Left cardiac atrium (tissue), 4 donors: ENCODE measurements at regions not wholly inside any gene's neighbourhood (a gene's known extent, or its start where the extent isn't known, plus 50 kb on each side); places are given as distances from the start of the nearest gene placed in this dataset.

ENCODE experiments used
- ATAC-seq, 2 donors: fragments of 200-7000 bp; cut with Tn5 transposase; one replicate each; pipeline ENCODE4 v1.9.1; 2020; ENCODE audit warnings: mild to moderate bottlenecking in 2 of 2, moderate library complexity in 2 of 2
- DNase-seq: peaks from one replicate; pipeline ENCODE4 v3.0.0-alpha.2; 2020
- intact Hi-C, 2 donors: fragments of 100-400 bp; cut with DNase I; formaldehyde crosslinking; loops; one replicate each; pipeline versions ENCODE4 v1.14.1 to v1.15.1; 2022 to 2023
- donor health status: DM: no; HTN: yes; CAD: no.
- donor health status: DM: no; HTN: yes; CAD: no; lungs with severe emphysema.
- donor health status: DM: yes; HTN: yes; CAD: no.
- donor health status: Dilated cardiomyopathy.

DNA sequence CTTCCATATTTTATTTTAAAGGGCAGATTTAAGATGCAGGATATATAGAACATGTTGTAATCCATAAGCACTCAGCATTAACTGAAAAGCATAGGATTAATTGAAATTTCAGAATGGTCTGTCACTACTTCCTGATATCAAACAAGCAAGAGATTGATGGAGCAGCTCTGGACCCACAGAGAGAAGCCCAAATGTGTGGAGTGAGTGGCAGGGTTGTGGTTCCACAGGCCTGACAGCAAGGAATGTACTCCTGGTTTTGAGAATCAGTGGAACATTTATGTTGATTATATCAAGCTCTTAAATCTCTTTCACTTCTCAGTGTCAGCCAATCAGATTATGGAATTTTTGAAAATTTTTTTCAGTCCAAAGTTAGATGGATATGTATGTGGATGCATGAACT is 267.6 kb upstream of the PRICKLE1 start:
- no peak for ATAC-seq
- intact Hi-C loops = no loop called here
- no peak for DNase-seq

DNA sequence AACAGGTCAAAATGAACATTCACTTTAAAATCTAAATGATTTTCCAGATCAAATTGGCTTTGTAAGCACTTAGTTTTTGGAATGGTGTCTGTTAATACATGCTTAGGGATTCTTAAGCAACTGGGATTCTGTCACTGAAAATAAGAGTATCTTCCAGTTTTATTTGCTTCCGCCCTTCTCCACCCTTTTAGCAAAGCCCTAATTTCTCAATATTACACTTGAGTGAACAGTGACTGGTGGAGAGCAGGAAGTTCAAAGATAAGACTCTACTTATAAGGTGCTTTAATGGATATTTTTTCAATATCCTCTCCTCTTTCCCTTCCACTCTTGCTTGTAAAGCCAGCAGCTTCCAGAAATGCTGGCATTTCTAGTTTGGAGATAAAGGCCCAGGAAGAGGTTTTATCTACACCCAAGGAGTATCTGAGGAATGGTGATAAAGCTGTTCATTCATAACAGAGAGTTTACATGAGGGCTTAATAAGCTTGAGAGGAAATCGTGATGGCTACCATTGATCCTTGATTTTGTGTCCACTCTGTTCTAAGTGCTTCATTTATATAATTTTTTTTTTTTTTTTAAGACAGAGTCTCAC is 265.9 kb upstream of the PRICKLE1 start:
- intact Hi-C loops = no loop called here
- DNase-seq (no peak), ATAC-seq (no peak)

DNA sequence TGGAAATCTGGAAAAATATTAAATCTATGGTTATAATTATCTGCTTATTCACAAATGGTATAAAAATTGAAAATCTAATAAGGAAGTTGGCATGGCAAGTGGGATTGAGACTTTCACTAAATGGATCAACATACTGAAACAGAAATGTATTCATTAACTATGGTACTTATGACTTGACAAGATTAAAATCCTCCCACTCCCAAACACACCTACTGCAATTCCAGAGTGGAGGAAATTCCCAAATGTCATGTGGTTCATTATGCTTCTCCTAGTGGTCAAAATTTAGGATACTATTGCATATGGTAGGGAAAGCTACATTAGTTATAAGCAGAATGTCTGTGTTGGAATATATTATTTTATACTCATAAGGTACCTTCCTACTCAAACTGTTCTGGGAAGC is 265.3 kb upstream of the PRICKLE1 start:
- ATAC-seq = no peak
- intact Hi-C loops = no loop called here
- DNase-seq = no peak

DNA sequence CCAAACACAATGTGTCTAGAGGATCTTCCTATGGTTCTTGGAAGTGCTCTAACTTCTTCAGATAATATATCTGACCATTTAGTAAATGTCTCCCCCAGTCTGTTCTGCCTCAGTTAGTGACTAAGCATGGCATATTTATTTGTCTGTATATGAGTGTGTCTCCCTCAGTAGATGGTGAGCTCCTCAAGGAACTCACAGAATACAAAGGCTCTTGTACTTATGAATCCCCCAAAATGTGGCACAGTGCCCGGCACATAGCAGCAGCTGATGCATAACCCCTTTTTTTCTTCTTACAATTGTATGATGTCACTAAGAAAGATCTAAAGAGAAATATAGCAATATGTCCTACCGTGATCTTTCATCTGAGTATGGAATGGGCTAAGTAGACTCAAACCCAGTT is 264.7 kb upstream of the PRICKLE1 start:
- ATAC-seq (no peak), DNase-seq (no peak)
- intact Hi-C loops = no loop called here

DNA sequence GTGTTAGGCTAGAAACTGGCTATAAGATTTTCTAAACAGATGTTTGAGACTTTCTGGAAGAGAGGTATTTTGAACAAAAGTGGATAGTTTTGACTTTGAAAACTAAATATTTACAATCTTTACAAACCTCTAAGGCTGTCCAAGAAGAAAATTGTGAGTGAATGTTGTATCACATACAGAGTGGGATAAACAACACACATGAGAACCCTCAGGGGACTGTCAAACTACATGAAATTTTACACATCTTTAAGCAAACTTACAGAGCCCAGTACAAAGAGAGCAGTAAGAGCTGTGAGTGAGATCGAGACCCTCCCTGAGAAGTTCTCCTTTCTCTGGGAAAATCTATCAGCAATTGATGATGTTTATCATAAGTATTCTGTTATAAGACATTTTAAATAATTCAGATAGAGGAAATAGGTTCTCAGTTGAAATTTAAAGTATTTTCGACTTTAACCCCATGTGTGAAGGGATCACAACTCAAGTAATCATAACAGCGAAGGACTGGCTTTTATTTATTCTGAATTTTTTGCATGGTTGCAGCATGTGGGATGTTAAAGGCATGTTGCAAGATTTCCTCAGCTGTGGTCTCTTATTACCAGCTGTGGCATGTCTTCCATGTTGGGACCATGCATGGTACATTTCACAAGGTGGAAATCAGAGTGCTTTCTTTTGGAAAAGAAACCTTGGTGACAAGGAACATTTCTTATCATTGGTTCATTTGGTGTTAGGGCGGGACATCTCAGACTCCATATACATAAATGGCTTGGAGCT is 264.0 kb upstream of the PRICKLE1 start:
- DNase-seq (no peak), ATAC-seq (no peak)
- intact Hi-C loops = no loop called here

DNA sequence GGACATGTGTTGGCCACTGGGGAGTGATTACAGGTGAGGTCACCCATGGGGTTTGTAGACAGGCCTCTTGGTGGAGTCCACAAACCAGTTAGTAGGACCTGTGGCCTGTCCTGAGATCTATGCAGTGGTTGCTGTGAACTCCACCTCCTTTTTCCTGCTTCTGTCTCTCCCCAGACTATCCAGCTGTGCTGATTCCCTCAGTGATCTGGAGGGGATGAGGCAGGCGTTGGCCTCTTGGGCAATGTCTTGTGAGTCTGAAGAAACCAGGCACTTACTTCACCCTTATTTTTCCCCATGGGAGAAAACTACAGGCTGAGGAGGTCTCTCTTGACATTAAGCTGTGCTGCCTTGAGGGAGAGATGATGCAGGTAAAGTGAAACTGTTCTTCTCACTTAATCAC is 257.2 kb upstream of the PRICKLE1 start:
- intact Hi-C loops = no loop called here
- DNase-seq (no peak), ATAC-seq (no peak)

DNA sequence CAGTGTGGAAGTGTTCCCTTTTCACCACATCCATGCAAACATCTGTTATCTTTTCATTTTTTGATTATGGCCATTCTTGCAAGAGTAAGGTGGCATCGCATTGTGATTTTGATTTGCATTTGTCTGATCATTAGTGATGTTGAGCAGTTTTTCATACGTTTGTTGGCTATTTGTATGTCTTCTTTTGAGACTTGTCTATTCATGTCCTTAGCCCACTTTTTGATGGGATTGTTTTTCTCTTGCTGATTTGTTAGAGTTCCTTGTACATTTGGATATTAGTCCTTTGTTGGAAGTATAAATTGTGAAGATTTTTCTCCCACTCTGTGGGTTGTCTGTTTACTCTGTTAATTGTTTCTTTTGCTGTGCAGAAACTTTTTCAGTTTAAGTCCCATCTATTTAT is 244.5 kb upstream of the PRICKLE1 start:
- DNase-seq = no peak
- intact Hi-C loops = no loop called here
- no peak for ATAC-seq

DNA sequence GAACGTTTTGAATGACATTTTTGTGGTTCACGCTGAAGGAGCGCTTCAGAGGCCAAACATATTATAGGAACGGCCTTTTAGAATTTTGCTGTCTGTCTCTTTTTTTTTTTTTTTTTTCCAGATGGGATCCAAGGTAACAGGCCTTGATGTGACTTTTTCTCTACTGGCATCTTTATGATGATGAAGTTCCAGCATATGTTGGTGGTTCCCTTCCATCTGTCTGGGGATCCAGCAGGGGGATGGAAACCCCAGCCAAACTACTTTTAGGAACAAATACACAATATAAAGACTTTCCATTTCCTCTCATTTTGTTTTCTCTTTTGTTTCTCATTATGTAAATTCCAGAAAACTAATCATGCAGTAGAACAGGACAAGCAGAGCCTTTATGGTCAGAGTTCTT is 239.3 kb upstream of the PRICKLE1 start:
- intact Hi-C loops = no loop called here

DNA sequence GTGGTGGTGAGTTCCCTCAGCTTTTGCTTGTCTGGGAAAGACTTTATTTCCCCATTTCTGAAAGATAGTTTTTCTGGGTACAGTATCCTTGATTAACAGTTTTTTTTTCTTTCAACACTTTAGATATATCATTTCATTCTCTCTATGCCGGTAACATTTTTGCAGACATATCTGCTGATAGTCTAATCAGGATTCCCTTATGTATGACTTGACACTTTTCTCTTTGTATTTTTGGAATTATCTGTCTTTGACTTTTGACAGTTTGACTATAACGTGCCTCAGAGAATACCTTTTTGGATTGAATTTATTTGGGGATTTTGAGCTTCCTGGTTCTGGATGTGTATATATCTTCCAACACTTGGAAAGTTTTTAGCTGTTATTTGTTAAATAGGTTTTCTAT is 234.8 kb upstream of the PRICKLE1 start:
- intact Hi-C loops = no loop called here
- no peak for ATAC-seq
- no peak for DNase-seq

More for the DNA sequence above, 239.3 kb upstream of the PRICKLE1 start:
- ATAC-seq (no peak), DNase-seq (no peak)

DNA sequence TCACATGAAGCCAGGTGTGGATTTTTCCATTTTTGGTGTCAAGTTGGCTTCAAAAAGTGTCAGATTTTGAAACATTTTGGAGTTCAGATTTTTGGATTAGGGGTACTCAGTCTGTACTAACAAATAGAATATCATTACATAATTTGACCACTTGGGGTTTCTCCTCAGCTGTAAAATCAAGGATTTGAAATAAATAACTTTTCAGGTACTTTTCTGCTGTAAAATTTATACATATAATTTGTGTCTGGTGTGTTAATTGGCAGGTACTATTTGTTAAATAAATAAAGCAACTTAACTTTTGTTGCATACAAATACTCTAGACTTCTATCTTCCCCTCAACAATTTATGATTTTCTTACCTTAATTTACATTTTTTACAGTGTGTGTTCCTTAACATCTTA is 234.1 kb upstream of the PRICKLE1 start:
- DNase-seq (no peak), ATAC-seq (no peak)
- intact Hi-C loops = no loop called here

DNA sequence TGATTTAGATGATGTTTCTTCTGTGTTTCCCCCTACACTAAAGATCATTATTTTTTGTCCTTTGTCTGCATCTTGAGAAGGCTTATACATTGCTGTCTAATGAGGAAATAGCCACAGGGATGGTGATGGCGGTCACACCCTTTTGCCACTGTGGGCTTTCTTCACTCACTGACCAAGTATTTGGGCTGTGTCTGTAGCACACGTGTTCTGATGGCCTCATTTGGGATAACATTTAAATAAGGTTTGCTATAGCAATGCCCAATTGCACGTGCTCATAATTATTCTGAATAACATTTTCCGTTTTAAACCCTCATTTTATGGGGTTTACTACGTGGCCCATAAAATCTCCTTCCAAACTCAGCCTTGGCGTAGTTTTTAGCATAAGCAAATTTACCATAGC is 230.3 kb upstream of the PRICKLE1 start:
- no peak for DNase-seq
- intact Hi-C loops = loop anchor here in 1 of 2 donors (10.0 kb wide), 1 partner anchor 225 kb away; no protein-coding TSS in a partner anchor
- ATAC-seq = no peak

DNA sequence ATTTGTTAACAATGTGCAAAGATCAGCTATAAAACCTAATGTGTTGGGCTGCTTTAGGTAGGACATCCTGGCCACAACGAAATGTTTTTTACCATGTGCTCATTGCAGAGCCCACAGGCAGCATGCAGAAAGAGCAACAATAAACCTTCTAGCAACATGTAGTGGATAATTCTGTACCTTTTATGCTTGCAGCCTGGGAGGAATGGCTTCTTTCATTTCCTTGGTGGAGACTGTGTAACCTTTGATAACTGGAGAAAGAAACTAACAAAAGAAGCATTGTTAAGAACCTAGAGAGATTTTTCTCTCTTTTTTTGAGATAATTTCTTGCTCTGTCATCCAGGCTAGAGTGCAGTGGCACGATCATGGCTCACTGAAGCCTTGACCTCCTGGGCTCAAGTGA is 225.5 kb upstream of the PRICKLE1 start:
- intact Hi-C loops = loop anchor here in 1 of 2 donors (10.0 kb wide), 1 partner anchor 220 kb away; no protein-coding TSS in a partner anchor
- no peak for DNase-seq
- ATAC-seq = no peak

DNA sequence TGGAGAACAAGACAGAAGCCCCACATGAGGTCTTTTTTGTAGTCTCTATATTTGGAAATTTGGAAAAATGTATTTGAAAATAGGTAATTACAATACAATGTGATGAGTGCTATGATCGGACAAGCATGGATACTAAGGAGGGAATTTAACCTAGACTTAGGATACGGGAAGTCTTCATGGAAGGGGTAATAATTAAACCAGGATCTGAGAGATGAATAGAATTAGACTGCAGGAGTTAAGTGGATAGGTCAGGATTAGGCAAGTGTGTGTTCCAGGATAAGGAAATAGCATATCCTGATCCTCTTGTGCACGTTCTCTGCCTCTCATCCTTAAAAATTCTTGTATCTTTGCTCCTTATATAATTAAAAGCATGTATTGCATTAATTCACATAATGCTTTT is 223.3 kb upstream of the PRICKLE1 start:
- DNase-seq = no peak
- intact Hi-C loops = loop anchor here in 1 of 2 donors (10.0 kb wide), 1 partner anchor 218 kb away; no protein-coding TSS in a partner anchor
- no peak for ATAC-seq

DNA sequence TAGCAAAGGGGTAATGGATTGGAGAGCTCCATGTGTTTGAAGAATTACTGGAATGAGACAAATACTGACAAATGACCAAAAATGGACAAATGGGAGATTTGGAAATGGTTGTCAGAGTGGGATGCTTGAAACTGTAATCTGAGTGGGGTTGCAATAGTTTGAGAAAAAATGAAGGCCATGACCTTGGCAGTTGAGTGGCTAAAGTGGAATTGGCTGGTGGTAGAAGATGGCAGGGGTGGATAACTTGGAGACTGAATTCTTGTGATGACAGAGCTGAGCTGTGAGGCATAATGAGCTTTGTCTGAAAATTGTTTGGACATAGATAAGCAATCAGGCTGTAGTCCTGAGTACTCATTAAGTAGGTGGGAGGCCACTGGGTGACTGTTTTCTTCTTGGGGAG is 222.5 kb upstream of the PRICKLE1 start:
- no peak for ATAC-seq
- intact Hi-C loops = loop anchor here in 1 of 2 donors (10.0 kb wide), 1 partner anchor 217 kb away; no protein-coding TSS in a partner anchor
- DNase-seq = no peak

DNA sequence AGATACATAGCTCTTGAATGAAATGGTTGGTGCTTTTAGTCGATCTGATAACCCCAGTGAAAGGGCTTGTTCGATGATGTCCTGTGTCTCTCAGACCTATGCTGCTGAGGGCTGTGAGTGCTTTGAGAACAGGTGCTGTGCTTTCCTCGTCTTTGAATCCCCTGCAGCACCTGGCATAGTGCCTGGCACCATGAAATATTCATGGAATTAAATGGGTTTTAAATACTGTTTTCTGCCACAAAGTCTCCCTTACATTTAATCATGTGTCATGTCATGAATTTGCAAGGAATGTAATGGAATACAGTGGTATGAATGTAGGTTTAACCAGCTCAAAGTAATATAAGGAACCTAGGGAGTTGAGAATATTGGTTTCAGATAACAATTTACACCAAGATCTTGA is 220.5 kb upstream of the PRICKLE1 start:
- ATAC-seq (no peak), DNase-seq (no peak)
- intact Hi-C loops = loop anchor here in 1 of 2 donors (10.0 kb wide), 1 partner anchor 215 kb away; no protein-coding TSS in a partner anchor

DNA sequence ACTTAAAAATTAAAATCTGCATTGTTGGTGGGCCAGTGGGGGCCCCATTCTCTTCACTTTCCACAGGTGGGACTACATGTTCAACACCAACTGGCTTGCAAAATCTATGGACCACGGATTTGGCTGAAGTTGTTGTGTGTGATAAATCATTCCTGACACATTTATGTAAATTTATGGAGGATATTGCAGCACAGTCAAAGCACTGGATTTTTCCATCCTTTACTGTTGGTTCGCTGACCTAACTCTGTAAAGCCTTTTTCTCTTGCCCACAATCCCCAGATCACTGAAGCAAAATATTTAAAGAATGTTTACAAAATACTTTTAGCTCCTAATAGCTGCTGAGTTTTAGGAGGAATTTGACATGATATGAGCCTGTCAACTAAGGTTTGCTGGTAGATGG is 219.7 kb upstream of the PRICKLE1 start:
- ATAC-seq = peak in 1 of 2 donors; percentile 19
- DNase-seq = no peak
- intact Hi-C loops = no loop called here

DNA sequence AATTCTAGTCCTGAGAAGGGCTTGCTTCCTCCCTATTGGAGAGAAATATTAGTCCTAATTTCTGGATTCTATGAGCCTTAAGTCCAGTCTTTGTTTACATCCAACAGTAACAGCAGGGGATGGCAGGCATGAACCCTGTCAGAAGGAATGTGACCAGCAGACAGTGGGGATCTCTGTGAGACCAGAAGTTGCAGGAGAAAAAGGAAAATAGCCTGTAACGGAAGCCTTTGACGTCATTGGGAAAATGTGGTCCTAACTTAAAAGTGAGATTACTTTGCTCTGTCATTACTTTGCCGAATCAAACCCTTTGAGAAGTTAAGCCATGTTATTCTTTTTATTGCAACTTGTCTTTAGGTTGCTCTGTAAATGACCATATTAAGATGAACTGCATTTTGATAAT is 218.2 kb upstream of the PRICKLE1 start:
- no peak for ATAC-seq
- intact Hi-C loops = no loop called here

DNA sequence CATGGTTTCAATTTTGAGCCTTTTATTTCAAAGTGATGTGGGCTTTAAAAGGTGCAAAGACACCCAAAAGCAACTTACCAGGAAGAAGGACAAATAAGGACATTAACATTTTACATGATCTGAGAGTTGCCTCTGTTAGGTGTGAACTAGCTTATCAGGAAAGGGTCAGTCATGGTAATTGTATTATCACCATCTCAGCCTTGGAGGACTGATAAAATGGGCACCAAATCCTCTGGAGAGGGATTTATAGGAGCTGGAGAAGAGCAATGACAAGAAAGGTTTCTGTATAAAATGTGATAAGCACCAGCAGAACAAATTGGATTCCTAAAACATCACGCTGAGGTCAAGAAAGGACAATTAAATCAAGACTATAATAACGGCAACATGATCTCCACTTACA is 217.7 kb upstream of the PRICKLE1 start:
- intact Hi-C loops = no loop called here
- DNase-seq (no peak), ATAC-seq (no peak)

More for the DNA sequence above, 218.2 kb upstream of the PRICKLE1 start:
- no peak for DNase-seq

DNA sequence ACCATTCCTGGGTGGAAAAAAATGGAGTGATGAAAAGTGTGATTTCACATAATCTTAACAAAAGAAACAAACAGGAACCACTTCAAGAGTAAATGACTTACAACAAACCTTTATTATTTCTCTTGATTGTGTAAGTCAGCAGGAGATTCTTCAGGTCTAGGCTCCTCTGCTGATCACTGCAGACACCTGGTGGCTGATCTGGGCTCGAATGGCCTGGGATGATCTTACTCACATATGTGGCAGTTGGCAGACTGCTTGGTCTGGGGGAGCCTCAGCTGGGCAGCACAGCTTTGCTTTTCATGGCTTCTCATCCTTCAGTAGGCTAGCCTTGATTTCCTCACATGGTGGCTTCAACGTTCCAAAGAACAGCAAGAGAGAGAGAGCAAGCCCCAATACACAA is 215.4 kb upstream of the PRICKLE1 start:
- DNase-seq = no peak
- intact Hi-C loops = no loop called here
- ATAC-seq = no peak

DNA sequence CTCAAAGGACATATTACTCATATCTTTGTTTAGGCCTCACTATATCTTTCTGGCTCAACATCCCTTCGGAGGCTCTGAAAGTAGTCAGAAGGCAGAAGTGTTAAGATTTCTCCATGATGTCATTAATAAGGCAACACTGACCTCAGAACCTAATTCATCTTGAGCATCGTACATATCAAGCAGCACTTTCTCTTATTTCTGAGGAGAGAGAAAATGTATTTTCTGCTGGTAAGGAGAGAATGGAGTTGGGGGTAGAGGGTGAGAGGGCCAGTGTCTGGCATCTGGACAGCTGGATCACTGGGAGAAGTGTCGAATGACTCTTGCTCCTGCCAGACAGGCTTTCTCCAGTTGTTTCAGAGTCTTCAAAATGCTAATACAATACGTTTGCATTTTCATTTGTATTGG is 213.2 kb upstream of the PRICKLE1 start:
- peak in 1 of 2 donors; percentile 58 for ATAC-seq
- intact Hi-C loops = no loop called here
- DNase-seq = no peak

DNA sequence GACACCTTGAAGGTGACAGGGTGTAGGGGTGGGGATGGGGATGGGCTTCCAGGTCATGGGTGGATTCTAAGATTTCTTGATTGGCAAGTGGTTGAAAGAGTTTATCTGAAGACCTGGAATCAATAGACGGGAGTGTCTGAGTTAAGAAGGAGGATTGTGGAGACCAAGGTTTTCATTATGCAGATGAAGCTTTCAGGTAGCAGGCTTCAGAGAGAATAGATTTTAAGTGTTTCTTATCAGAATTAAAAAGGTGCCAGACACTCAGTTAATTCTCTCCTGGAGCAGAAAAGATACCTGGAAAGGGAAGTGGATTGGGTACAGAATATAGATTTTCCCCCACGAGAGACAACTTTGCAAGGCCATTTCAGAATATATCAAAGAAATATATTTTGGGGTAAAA is 211.7 kb upstream of the PRICKLE1 start:
- intact Hi-C loops = no loop called here
- DNase-seq = no peak
- ATAC-seq = no peak
